ENCODE measurements at regions not wholly inside any gene's neighbourhood (a gene's known extent, or its start where the extent isn't known, plus 50 kb on each side); places are given as distances from the start of the nearest gene placed in this dataset.
"Not testable (repeated sequence)": the region's sequence is repeated elsewhere in the genome, so short reads cannot be mapped to it uniquely, and the experiment has no call there.

DNA sequence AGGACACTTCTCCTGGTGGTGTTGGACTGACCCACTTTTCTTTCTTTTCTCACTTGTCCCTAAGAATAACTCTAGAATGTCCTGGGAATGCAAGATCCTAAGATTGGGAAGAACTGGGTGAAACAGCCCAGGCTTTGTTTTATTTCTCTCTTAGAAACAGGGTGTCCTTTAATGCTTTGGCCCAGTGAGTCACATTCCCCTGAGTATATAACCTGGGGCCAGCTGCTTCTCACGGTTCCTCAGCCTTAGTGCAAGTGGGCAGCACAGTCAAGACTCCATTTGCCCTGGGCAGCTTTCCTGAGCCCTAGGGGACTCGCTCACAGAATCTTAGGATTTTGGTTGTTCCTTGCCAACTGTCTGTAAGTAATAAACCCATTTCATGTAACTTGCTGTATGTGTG is 355.0 kb downstream of the DSC3 start:
- H3K9me3 Mint-ChIP-seq = peaks cover 52% of the 10 kb centered on the region
- no peak overlapping the region for H3K4me3 Mint-ChIP-seq
- TF ChIP-seq, protein P1, sequence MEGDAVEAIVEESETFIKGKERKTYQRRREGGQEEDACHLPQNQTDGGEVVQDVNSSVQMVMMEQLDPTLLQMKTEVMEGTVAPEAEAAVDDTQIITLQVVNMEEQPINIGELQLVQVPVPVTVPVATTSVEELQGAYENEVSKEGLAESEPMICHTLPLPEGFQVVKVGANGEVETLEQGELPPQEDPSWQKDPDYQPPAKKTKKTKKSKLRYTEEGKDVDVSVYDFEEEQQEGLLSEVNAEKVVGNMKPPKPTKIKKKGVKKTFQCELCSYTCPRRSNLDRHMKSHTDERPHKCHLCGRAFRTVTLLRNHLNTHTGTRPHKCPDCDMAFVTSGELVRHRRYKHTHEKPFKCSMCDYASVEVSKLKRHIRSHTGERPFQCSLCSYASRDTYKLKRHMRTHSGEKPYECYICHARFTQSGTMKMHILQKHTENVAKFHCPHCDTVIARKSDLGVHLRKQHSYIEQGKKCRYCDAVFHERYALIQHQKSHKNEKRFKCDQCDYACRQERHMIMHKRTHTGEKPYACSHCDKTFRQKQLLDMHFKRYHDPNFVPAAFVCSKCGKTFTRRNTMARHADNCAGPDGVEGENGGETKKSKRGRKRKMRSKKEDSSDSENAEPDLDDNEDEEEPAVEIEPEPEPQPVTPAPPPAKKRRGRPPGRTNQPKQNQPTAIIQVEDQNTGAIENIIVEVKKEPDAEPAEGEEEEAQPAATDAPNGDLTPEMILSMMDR (IDR thresholded peaks at IDR 0.05) = no peak
- H3K4me1 Mint-ChIP-seq (ENCODE audit: low read depth) = no peaks in the 10 kb centered on the region
- no peaks in the 10 kb centered on the region for H3K36me3 Mint-ChIP-seq (ENCODE audit: low read depth)
- H3K27me3 Mint-ChIP-seq (ENCODE audit: insufficient read depth) = peaks cover 2% of the 10 kb centered on the region
- DNase-seq = no peak
- H3K27ac Mint-ChIP-seq = no peak overlapping the region

DNA sequence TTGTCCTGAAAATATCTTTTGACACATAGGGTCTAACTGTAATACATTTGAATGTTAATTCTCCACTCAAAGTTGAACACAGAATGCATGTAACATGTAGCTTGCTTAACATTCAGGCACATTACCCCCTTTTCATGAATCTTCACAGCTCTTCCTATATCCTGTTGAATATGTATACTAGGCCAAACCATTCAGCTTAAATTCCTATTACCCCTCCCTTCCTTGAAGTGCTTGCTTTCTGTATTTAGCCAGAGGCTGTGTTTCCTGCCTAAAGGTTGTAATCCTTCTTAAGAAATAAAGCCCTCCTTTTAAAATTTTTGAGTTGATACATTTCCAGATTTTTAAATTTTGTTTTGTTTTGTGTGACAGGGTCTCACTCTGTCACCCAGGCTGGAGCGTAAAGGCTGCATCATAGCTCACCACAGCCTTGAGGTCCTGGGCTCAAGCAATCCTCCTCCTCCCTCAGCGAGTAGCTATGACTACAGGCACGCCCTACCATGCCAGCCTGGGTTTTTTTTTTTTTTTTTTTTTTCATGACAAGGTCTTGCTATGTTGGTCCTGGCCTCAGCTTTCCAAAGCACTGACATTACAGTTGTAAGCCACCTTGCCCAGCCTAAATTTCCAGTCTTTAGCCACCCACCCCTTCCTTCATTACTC is 357.6 kb downstream of the DSC3 start:
- DNase-seq = no peak
- Mint-ChIP-seq H3K4me1 (ENCODE audit: low read depth) (no peaks in the 10 kb centered on the region), H3K27ac (no peak overlapping the region), H3K36me3 (ENCODE audit: low read depth) (no peaks in the 10 kb centered on the region), H3K9me3 (peaks cover 62% of the 10 kb centered on the region), H3K27me3 (ENCODE audit: insufficient read depth) (peaks cover 2% of the 10 kb centered on the region), H3K4me3 (no peak overlapping the region)
- TF ChIP-seq, protein P1 (IDR thresholded peaks at IDR 0.05) = no peak

DNA sequence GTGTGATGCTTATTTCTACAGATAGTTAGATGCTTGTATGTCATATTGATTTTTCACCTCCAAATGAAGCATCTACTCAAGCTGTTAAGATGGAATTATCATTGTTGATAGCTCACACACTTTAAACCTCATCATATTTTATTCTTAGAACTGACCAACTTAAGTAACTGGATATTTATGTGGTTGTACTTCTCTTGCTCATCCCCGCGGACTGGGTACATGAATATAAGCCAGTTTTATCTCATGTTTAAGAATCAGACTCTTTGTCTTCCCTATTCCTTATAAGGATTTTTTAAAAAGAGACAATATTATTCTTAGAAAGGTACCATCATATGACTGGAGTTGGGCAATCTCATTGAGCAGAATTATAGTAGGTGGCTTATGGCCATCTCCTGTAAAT is 358.7 kb downstream of the DSC3 start:
- Mint-ChIP-seq H3K4me3 (no peak overlapping the region), H3K36me3 (ENCODE audit: low read depth) (no peaks in the 10 kb centered on the region), H3K4me1 (ENCODE audit: low read depth) (no peaks in the 10 kb centered on the region), H3K27me3 (ENCODE audit: insufficient read depth) (no peaks in the 10 kb centered on the region; the same call in 1 of the 2 replicates), H3K9me3 (peaks cover 57% of the 10 kb centered on the region), H3K27ac (no peak overlapping the region)
- DNase-seq = no peak
- TF ChIP-seq, protein P1 (IDR thresholded peaks at IDR 0.05) = no peak

DNA sequence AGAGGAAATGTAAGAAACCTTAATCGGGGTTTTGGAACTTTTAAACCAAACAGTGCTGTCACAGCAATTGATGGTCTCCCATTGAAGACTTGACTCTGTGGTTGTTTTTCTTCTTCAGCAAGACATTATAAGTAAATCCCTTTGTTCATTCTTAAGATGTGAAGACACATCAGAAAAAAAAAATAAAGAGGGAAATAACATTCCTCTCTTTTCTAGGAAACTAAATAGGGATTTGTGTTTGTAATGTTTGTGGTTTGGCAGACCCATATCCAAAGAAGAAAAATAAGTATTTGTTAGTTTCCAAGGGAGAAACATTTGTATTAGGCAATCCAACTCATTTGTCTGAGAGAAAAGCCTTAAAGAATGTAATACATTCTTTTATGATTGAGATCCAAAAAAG is 359.9 kb downstream of the DSC3 start:
- Mint-ChIP-seq H3K4me1 (ENCODE audit: low read depth) (no peaks in the 10 kb centered on the region), H3K9me3 (peaks cover 53% of the 10 kb centered on the region), H3K4me3 (no peak overlapping the region), H3K27me3 (ENCODE audit: insufficient read depth) (no peaks in the 10 kb centered on the region), H3K27ac (no peak overlapping the region), H3K36me3 (ENCODE audit: low read depth) (no peaks in the 10 kb centered on the region)
- DNase-seq = no peak
- TF ChIP-seq, protein P1 (IDR thresholded peaks at IDR 0.05) = no peak

DNA sequence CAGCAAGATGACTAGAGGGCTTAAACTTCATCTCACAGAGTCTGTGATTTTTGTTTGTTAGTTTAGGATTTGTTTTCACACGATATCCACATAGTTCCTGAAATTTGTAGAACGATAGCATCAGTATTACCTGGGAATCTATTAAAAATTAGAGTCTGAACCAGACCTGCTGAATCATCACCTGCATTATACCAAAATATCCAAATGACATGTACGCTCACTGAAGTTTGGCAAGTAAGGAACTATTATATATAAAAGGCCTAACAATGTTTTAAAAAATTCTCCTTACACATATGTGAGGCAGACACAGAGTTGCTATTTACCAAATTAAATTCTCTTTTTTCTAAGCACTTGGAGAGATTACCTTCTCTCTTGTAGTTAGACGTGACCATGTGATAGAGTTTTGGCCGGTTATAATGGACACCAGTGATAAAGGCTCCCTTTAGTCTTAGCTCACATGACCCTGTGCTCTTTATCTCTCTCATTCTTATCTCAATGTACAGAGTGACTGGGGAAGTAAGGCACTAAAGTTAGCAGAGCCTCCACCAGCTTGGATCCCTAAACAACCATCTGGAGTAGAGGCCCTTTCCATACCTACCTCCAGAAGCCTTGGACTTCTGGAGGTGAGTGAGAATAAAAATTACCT is 363.1 kb downstream of the DSC3 start:
- TF ChIP-seq, protein P1 (IDR thresholded peaks at IDR 0.05) = no peak
- Mint-ChIP-seq H3K4me3 (no peak overlapping the region), H3K27ac (no peak overlapping the region), H3K9me3 (peaks cover 39% of the 10 kb centered on the region), H3K36me3 (ENCODE audit: low read depth) (no peaks in the 10 kb centered on the region), H3K27me3 (ENCODE audit: insufficient read depth) (no peaks in the 10 kb centered on the region), H3K4me1 (ENCODE audit: low read depth) (no peaks in the 10 kb centered on the region)
- DNase-seq = no peak

DNA sequence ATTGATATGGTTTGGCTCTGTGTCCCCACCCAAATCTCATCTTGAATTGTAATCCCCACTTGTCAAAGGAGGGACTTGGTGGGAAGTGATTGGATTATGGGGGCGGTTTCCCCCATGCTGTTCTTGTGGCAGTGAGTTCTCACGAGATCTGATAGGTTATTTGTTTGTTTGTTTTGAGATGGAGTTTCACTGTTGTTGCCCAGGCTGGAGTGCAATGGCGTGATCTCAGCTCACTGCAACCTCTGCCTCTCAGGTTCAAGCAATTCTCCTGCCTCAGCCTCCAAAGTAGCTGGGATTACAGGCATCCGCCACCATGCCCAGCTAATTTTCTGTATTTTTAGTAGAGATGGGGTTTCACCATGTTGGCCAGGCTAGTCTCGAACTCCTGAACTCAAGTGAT is 364.7 kb downstream of the DSC3 start:
- H3K4me1 Mint-ChIP-seq (ENCODE audit: low read depth); DNase-seq; H3K36me3 Mint-ChIP-seq (ENCODE audit: low read depth); H3K27ac Mint-ChIP-seq; H3K27me3 Mint-ChIP-seq (ENCODE audit: insufficient read depth); H3K4me3 Mint-ChIP-seq: not testable (repeated sequence)
- peaks cover 38% of the 10 kb centered on the region for H3K9me3 Mint-ChIP-seq

Data from HFFc6 (cell line).